NCI-H146 (cell line): ENCODE measurements at regions not wholly inside any gene's neighbourhood (a gene's known extent, or its start where the extent isn't known, plus 50 kb on each side); places are given as distances from the start of the nearest gene placed in this dataset.

Experiments
- DNase-seq: peaks from one replicate; lab custom pipeline; 2025; lab: John Stamatoyannopoulos, UW

DNA sequence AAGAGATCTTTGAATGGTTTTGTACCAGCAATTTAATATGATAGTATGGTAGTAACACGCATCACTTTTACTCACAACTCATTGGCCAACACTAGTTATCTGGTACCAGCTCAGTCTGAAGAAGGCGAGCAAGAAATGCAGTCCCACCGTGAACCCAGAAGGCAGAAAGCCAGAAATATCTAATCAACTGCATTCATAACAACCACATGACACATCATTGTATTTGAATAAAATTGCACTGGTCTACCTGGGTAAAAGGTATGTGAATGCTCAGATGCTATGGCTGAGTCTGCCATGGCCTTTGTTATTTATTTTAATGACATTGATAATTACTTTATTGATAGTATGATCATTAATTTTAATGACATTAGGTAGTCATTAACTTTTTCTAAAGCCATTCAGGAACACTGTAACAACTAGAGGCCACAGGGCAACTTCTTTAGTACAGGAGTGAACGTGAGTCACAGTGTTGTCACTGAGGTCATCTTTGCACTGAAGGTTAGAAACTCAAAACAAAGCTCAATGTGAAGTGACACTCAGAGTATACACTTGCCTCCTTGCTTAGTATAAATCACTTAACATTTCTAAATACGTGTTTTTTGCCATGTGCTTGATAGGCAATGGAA, 475.6 kb upstream of the TNP1 start:
- DNase-seq = no peak

DNA sequence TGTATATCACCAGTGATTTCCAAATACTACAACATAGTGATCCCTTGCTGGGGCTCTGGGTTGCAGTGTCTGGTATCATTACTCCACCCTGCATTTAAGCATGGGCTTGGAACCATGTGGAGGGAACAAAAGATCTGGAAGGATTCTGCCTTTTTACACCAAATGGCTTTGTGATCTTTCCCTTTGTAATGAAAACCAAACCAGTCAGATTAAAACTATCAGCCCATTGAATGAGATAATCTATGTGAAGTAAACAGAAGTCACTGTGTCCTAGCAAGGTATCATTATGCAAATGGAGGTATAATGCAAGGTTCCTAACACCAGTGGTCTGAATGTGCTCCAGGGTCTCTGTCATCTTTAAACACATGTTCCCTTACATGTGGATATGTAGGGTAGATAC, 474.7 kb upstream of the TNP1 start:
- no peak for DNase-seq

DNA sequence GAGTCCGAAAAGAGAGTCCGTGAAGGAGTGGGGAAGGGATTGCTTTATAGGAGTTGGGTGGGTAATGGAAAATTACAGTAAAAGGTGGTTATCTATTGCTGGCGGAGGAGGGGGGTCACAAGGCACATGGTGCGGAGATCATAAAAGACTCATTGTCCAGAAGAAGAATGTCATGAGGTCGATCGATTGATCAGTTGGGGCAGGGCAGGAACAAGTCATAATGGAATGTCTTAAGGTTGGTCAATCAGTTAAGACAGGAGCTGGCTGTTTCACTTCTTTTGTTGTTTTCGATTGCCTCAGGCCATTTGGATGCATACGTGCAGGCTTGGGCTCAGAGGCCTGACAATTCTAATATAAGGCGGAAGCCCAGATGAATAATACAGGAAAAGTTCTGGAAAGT, 473.0 kb upstream of the TNP1 start:
- no peak for DNase-seq

DNA sequence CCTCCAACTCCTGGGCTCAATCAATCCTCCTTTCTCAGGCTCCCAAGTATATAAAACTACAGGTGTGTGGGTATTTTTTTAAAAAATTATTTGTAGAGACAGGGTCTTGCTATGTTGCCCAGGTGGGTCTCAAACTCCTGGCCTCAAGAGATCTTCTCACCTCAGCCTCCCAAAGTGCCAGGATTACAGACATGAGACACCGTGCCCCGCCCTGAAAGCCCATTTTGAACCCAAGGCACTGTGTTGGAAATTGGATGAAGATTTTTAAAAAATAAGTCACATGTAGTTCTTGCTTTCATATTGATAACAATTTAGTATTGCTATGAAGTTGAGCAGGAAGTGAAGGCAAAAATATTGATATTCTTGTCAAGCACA, 472.5 kb upstream of the TNP1 start:
- no peak for DNase-seq

DNA sequence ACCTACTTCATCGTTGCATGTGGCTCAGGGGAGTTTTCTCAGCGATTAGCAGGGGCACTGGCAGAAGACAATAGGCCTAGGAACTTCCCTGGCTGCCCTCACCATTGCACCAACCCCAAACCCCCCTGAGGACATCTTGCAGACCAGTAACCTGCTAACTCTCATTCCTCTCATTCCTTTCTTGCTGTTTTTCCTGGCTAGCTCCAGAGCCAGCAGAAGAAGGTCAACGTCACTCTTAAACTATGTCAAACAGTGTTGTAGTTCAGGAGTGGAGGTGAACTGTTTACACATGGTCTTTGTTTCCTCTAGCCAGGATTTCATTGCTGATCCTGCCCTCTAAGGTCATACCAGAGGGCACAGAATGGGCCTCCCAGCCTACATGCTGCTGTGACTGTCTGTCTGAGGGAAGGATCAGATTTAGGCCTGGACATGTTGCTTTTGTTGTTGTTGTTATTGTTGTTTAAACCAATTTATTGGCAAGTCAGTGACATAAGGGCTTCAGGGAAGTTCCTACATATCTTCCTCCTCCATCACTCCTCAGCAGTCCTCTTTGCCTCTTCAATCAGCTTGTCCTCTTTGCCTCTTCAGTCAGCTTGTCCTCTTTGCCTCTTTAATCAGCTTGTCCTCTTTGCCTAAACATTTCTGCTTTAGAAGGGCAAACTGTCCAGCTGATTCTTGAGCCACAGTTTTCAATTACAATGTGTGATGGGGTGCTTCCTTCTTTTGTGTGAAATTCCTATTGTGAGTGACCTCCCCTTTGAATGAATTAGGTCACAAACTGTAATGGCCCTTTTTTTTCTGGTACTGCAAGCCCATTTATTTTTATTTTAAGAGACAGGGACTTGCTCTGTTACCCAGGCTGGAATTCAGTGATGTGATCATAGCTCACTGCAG, 471.9 kb upstream of the TNP1 start:
- DNase-seq = no peak

DNA sequence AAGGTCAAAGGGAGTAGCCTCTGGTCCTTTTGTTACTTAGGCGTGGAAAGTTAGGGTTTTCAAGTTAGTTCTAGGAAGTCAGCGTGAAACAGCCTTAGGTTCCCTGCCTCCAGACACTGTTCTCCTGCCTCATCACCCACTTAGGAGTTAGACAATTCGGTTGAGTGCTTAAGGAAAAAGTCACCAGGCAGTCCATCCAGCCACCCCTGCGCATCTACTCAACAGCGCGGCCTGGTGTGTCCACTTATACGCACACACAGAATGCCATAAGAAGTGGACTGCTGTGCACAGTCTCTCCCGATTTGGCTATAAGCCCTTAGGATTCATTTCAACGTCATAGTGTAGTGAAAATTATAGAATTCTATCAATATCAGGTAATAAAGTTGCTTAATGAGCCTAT, 470.8 kb upstream of the TNP1 start:
- DNase-seq = no peak

DNA sequence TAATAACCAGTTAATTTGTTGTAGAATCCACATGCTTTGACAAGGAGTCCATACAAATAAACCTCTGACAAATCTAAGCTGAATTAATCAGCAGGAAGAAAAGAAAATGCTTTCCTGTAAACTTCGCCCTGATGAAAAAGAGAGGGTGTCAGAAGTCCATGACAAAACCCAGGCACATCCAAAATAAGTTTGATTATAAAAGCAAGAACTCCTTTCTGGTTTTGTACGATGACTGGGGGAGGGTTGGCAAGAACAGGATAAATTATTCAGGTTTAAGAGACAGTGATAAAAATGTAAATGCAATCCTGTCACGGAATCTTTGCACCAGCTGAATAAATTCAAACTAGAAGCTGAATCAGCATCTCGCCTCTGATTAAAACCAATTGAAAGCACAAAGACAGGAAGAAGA, 469.2 kb upstream of the TNP1 start:
- no peak for DNase-seq

DNA sequence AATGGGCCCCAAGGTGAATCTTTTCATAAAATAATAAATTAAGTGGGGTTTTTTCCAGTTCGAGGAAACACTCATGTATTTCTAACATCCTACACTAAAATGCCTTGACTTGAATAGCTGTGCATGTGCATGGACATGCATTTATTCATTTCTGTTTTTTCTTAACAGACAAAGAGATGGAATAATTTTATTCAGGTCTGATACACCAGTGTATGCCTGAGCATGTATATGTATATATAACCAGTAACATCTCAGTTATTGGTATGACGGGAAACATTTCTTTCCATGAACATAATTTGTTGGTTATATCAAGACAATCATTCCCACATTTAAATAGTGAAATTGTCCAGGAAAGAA, 468.7 kb upstream of the TNP1 start:
- DNase-seq = no peak

DNA sequence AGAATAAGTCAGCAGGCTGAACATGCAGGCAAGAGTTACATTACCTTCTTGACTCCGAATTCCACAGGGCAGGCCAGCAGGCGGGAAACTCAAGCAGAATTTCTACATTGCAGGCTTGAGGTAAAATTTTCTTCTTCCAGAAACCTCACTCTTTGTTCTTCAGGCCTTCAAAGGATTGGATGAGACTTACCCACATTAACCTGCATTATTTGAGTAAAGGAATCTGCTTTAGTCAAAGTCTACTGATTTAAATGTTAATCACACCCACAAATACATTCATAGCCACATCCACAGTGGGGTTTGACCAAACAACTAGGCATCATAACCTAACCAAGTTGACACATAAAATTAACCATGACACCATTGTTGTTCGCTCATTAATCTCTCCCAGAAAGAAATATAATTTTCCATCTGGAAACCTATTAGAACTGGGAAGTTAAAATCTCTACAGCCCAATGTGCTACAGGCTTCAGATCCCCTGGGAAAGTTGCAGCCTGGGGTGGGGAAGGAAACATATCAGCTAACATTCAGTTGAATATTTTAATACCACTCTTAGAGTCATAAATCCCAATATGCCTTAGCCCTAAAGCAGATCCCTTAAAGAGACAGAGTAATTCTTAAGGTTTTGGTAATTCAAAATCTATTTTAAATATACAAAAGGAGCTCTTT, 468.2 kb upstream of the TNP1 start:
- no peak for DNase-seq

DNA sequence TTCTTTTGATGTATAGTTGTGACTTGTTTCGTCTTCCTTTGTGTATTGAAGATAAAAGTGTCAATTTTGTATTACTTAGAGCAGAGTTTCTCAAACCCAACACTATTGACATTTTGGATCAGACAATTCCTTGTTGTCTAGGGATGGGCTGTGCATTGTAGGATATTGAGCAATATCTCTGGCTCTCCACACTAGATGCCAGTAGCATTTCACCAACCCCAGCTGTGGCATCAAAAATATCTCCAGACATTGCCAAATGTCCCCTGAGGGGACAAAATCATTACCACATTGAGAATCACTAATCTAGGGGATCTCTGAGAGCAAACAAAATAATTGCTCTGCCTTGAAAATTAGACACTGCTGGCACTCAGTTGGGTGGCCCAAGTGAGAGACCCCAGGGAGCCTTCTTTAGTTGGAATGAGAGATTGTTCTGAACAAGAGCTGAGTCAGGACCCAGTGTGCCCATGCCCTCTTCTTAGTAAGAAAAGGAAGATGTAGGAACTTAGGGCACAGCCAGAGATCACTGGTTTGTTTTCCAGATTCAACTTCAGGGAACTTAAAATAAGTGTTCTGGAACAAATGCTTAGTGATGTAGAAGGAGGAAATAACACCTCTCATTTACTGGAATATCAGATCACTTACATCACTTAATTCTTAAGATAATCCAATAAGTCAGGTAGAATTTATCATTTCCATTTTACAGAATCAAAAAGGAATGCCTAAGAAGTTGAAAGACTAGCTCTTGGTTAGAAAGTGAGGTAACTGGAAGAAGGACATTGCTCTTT, 466.6 kb upstream of the TNP1 start:
- DNase-seq = peak; percentile 74

DNA sequence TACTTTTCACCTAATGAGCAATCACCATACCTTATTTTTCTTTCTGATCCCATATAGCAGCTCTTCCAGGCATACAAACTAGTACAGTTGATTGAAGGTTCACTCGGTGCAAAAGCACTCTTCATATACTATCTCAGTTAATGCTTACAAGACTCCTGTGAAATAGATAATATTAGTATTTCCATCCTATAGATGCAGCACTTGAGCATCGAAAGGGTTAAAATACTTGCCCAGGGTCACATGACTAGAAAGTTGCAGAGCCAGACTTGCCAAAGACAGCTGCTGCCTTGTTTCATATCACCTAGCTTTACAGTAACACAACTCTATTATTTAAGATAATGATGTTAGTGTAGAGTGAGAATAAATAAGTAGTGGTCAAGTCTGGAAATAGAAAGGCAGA, 466.0 kb upstream of the TNP1 start:
- DNase-seq = no peak

DNA sequence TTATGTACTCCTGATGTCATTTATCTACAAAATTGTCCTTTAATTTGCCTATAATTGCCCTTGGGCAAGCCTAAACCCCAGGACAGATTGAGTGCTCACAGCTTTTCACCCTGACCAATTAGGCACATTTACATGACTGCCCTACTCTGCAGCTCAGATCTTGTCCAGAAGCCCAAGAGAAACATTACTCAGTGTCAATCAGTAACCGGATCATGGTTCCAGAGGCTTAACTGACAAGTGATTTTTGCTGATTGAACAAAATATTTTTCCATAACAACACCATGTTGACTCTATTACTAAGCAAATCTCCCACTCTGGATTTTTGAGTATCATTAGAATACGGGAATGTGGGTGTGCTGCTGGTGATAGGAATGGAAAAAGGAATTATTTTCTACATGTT, 465.4 kb upstream of the TNP1 start:
- DNase-seq = peak; percentile 80

DNA sequence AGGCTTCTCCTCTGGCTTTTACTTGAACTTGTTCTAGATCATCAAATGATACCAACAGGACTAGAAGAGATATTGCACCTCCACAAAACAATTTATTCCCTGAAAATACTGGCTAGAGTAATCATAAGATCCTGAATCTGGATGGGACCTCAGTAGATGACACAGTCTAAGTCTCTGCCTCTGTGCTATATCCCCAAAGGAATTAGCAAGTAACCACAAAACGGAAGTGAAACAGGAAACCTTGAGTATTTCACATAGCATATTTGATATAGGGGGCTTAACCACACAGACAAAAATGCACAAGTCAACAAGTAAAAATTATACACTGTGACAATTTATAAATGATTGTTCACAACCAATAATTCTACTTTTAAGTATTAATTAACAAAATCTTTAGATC, 456.9 kb upstream of the TNP1 start:
- DNase-seq = no peak

DNA sequence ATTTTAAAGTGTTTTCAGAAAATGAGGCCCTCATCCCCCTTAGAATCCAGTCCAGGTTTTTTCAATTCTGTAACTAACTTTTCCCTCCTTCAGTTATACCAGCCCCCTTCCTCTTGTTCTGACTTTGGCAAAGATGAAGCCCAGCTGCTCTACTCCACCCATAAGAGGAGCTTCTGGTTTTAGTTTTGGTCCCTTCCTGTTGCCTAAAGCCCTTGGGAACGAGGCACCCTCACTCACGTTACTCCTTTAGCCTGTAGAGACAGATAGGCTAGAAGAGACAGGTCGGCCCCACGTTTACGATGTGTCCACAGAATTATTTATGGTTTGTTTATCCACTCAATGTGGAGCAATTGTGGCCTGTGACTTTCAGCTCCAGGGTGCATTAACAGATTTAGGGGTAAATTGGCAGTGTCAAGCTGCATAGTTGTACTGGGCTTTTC, 454.2 kb upstream of the TNP1 start:
- DNase-seq = peak; percentile 85

DNA sequence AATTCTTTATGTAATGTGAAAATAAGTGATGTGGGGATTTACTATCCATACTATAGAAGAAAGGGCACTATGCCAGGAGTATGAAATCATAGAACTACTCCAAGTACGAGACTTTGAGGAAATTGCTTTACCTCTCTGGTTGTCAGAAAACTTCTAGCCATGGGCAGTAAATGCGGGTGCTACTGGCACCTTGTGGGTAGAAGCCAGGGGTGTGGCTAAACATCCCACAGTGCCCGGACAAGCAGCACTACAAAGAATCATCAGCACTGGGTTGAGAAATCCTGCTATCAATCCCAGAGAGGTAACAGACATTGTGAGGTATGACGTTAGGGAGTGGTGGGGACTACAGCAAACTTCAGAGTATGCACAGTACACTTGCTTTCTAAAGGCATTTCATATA, 453.5 kb upstream of the TNP1 start:
- no peak for DNase-seq

DNA sequence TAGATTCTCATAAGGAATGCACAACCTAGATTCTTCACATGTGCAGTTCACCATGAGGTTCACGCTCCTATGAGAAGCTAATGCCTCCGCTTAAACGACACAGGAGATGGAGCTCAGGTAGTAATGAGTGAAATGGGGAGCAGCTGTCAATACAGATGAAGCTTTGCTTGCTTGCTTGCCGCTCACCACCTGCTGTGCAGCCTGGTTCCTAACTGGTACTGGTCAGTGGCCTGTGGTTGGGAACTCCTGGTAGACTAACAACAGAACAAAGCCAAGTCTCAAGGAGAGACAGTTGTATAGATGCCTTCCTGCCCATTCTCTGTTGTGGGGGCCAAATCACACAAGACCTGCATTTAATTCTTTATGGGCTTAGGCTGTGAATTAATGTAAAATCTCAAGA, 449.2 kb upstream of the TNP1 start:
- DNase-seq = no peak

DNA sequence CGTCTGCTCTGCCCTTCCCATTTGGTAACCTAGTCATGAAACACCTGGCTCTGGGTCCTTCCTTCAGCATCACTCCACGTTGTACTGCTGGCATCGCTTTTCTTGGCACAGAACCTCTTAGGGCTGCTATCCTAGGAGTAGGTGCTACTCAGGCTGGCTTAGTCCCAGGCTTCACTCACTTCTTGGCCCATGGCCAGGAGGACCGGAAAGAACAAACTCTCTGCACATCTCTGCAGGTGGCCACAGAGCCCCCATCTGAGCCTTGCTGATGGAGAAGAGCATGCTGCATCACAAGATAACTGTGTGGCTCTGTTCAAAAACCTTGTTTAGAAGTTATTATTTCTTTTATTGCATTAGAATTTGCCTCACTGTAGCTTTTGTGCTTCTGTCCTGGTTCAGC, 447.2 kb upstream of the TNP1 start:
- no peak for DNase-seq

DNA sequence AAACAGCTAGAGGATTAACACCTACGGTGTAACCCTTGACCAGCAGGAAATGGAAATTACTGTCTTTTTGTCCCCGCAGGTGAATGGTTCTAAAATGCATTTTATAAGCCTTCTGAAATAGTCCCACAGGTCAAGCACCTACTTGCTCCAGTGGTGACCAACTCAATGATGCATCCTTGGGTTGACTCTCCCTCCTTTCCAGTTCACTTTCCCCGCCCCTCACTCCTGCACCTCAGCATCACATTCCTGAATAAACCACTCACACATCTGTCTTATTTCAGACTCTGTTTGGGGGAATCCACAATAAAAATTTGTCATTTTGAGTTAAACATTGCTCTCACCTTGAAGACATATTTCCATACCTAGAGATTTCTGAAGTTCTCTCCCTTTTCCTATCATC, 446.0 kb upstream of the TNP1 start:
- DNase-seq = no peak

DNA sequence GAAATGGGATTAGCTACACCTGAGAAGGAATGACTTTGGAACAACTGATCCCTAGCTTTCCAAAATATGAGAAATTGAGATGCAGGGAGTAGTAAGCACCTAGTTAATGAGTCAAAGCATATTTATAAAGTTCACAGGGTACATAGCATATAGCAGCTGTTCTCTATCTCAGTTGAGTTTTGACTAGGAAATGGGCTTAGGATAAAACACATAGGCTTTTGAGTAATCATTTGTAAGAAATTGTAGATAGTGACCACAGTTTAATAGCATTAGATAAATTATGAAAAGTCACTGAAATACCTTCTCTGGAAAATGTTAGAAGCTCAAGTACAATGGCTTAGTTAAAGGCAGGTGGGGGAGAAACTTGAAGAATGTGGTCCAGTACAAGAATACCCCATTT, 444.7 kb upstream of the TNP1 start:
- no peak for DNase-seq

DNA sequence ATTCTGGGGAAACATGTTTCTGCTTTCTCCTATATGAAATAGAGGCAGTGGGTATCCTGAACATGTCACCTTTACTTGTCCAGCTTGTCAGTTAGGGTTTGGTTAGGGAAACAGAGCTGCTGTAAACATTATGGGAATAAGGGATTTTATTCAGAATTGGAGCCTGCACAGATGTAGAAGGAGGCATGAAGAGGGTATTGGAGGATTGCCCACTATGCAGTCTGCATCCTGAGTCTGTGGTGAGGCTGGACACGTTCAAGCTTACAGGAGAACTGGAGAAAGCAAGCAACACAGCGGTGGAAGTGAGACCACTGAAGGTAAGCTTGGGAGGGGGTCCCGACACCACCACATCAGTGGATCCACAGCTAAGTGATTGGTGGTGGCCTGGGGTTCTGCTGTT, 443.0 kb upstream of the TNP1 start:
- no peak for DNase-seq

DNA sequence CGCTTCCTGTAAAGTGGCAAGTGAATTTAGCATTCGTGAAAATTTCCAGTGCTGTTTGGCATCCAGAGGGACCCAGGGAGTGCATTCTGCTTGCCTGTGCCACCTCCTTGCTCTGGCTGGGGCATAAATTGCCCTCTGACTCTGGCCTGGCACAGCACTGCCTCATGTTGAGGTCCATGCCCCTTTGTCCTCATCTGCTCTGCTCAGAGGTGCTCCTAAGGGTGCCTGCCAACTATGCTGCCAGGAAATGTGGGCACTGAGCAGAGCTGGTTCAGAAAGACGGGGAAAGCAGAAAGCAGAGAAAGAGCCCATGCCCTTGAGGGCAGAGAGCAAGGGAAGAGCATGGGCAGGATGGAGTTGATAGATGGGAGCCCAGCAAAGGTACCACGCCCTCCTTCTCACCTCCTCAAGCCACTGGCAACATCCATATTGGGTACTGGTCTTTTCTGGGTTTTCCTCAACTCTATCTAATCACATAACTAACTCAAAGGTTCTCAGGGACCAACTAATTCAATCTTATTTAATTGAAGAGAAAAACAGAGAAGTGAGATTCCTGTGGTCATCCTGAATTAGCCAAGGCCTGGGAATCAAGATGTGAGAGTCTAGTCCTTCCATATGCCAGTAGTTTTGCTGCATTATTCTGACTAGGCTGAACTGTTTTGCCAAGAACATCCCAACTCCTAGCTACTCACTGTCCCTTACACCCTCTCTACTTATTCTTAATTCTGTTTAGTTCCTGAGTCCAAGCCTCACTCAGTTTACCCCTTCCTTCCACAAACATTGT, 441.5 kb upstream of the TNP1 start:
- no peak for DNase-seq

DNA sequence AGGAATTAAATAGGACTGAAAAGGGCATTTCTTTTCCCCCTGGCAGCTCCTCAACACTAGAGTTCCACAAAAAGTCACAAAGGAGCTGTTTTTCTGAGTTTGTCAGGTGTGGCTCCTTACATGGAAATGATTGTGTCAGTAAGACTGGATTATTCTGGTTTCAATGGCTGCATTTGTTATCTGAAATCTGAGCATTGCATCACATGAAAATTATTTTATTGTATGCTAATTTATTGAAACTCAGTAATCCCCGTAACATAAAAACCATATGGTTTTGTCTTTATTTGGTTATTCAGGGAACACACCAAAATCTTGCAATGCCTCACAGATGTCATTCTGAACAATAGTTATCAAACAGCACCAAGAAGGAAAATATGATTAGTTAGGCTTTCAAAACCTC, 439.7 kb upstream of the TNP1 start:
- no peak for DNase-seq
